ENCODE measurements at regions not wholly inside any gene's neighbourhood (a gene's known extent, or its start where the extent isn't known, plus 50 kb on each side); places are given as distances from the start of the nearest gene placed in this dataset.

DNA sequence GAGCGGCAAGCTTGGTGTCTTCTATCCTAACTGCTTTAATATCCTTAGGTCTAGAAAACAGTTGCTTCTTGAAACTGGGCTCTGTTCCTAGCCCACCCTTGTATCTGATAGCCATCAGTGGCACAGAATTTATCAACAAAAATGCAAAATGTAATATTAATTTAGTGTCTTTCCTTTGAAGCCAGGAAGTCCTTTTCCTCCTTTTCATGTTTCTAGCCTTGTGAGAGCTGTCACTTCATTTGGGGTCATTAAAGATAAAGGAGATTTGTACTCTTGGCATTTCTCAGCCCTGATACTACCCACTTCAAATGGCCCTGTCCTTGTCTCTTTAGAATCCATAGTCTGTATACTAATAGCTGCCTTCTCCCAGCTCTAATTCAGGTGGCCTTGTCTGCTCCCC lies 111.0 kb downstream of the GAS1 start:
- H3K27me3 ChIP-seq = no peaks in the 10 kb centered on the region
- TF ChIP-seq, protein P1, sequence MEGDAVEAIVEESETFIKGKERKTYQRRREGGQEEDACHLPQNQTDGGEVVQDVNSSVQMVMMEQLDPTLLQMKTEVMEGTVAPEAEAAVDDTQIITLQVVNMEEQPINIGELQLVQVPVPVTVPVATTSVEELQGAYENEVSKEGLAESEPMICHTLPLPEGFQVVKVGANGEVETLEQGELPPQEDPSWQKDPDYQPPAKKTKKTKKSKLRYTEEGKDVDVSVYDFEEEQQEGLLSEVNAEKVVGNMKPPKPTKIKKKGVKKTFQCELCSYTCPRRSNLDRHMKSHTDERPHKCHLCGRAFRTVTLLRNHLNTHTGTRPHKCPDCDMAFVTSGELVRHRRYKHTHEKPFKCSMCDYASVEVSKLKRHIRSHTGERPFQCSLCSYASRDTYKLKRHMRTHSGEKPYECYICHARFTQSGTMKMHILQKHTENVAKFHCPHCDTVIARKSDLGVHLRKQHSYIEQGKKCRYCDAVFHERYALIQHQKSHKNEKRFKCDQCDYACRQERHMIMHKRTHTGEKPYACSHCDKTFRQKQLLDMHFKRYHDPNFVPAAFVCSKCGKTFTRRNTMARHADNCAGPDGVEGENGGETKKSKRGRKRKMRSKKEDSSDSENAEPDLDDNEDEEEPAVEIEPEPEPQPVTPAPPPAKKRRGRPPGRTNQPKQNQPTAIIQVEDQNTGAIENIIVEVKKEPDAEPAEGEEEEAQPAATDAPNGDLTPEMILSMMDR (IDR thresholded peaks at IDR 0.05) = no peak
- H3K36me3 ChIP-seq = no peaks in the 10 kb centered on the region
- H3K4me3 ChIP-seq = no peak overlapping the region
- DNase-seq (ENCODE audit: low spot score in 2 of 2) = no peak
- H3K4me1 ChIP-seq = no peaks in the 10 kb centered on the region
- H3K9me3 ChIP-seq = no peaks in the 10 kb centered on the region
- H3K27ac ChIP-seq = no peak overlapping the region
- intact Hi-C loops (cut with DNase I) = no loop called here

DNA sequence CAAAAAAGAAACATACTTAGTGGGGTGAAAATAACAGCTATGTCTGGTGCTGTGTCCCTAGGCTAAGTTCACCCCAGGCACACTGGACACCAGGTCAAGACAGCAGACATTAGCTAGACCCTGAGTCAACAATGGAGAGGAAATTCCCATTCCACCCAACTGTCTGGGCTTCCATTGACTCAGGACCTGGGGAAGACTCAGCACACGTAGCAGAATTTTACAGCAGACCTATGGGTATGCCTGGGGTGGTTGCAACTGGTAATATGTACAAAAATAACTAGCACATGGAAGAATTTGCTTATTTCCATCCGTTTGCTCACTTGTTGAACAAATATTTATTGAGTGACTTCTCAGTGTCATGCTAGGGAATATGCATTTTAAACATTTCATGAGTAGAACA lies 117.0 kb downstream of the GAS1 start:
- TF ChIP-seq, protein P1 (IDR thresholded peaks at IDR 0.05) = no peak
- H3K4me3 ChIP-seq = no peak overlapping the region
- no peak overlapping the region for H3K27ac ChIP-seq
- DNase-seq (ENCODE audit: low spot score in 2 of 2) = no peak
- no peaks in the 10 kb centered on the region for H3K36me3 ChIP-seq
- H3K9me3 ChIP-seq = no peaks in the 10 kb centered on the region
- no peaks in the 10 kb centered on the region for H3K4me1 ChIP-seq
- intact Hi-C loops (cut with DNase I) = no loop called here
- no peaks in the 10 kb centered on the region for H3K27me3 ChIP-seq

DNA sequence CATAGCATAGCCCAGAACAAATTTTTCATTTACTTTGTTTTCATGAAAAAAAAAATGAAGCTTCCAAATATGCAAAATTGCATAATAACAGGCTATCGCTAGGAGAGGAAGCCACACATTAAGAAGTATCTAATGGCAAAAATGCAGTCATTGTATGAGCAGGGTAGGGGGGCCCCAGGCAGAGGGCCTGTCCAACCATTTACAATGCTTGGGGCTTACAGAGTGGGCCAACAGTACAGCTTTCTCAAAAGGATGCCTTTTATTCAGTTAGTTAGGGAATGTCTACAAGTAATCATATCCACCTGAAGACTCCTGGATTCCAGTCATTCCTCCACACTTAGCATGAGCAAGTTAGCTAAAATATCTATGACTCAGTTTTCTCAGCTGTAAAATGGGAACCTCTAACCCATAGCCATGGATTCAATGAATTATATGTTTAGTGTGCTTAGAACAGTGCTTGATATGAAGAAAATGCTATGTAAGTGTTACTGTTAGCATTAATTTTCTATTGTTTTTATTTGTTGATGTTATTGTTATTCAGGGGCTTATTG lies 117.7 kb downstream of the GAS1 start:
- intact Hi-C loops (cut with DNase I) = no loop called here
- Histone ChIP-seq H3K4me1 (no peaks in the 10 kb centered on the region), H3K27me3 (no peaks in the 10 kb centered on the region), H3K36me3 (no peaks in the 10 kb centered on the region), H3K4me3 (no peak overlapping the region), H3K27ac (no peak overlapping the region), H3K9me3 (no peaks in the 10 kb centered on the region)
- no peak for DNase-seq (ENCODE audit: low spot score in 2 of 2)
- TF ChIP-seq, protein P1 (IDR thresholded peaks at IDR 0.05) = no peak

DNA sequence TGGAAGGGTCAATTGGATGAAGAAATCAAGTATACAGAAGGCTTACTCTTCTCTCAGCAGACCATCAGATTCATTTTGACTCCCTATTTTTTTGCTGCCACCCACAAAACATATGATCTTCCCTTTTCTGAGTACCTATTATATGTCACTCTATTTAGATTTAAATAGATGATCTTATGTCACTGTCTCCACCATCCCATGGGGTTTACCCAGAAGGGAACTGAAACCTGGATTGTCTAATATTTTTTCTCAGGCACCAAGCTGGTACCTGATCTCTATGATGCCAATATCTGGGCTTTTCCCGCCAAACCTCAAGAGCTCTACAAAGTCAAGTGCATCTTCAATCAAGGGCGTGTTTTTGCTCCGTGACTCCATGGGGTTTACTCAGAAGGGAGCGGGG lies 118.7 kb downstream of the GAS1 start:
- TF ChIP-seq, protein P1 (IDR thresholded peaks at IDR 0.05) = no peak
- intact Hi-C loops (cut with DNase I) = no loop called here

DNA sequence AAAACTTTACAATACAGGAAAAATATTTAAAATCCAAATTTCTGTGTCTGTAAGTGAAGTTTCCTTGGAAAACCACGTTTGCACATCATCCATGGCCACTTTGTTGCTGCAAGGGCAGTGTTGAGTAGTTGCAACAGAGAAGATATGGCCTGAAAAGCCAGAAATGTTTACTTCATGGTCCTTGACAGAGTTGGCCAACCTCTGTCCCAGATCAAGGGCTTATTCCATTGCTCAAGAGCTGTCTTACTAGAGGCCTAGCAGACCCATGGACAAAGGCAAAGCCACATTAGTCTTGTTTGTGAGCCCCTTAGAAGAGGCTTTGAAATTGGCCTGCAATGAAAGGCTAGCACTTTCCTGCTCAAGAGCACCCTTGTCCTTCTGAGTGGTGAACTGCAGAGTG lies 119.4 kb downstream of the GAS1 start:
- intact Hi-C loops (cut with DNase I) = no loop called here
- TF ChIP-seq, protein P1 (IDR thresholded peaks at IDR 0.05) = no peak
- Histone ChIP-seq H3K27ac (no peak overlapping the region), H3K4me1 (no peaks in the 10 kb centered on the region), H3K9me3 (peaks cover 0 to 3% of the 10 kb centered on the region in 2 donors), H3K4me3 (no peak overlapping the region), H3K27me3 (no peaks in the 10 kb centered on the region), H3K36me3 (no peaks in the 10 kb centered on the region)
- DNase-seq (ENCODE audit: low spot score in 2 of 2) = no peak

More for the DNA sequence above, 118.7 kb downstream of the GAS1 start:
- DNase-seq (ENCODE audit: low spot score in 2 of 2) = no peak
- Histone ChIP-seq H3K4me1 (no peaks in the 10 kb centered on the region), H3K27ac (no peak overlapping the region), H3K9me3 (no peaks in the 10 kb centered on the region), H3K36me3 (no peaks in the 10 kb centered on the region), H3K27me3 (no peaks in the 10 kb centered on the region), H3K4me3 (no peak overlapping the region)

DNA sequence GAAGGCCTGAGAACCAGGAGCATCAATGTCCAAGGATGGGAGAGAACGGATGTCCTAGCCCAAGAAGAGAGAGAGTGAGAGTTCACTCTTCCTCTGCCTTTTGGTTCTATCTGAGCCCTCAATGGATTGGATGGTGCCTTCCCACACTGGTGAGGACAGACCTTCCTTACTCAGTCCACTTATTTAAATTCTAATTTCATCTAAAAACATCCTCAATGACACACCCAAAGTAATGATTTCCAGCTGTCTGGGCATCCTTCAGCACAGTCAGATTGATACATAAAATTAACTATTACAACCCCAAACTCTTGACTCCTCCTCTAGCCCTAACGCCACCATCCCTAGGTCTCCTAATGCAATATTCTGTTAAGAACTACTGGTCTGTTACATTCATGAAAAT lies 122.0 kb downstream of the GAS1 start:
- TF ChIP-seq, protein P1 (IDR thresholded peaks at IDR 0.05) = no peak
- H3K4me1 ChIP-seq = peaks cover 0 to 3% of the 10 kb centered on the region in 2 donors
- H3K36me3 ChIP-seq = no peaks in the 10 kb centered on the region
- no peak overlapping the region for H3K27ac ChIP-seq
- no peak overlapping the region for H3K4me3 ChIP-seq
- no peaks in the 10 kb centered on the region for H3K27me3 ChIP-seq
- intact Hi-C loops (cut with DNase I) = no loop called here
- DNase-seq (ENCODE audit: low spot score in 2 of 2) = no peak
- peaks cover 0 to 3% of the 10 kb centered on the region in 2 donors for H3K9me3 ChIP-seq
